GM18511 (cell line): ENCODE measurements at regions not wholly inside any gene's neighbourhood (a gene's known extent, or its start where the extent isn't known, plus 50 kb on each side); places are given as distances from the start of the nearest gene placed in this dataset.
"Not testable (repeated sequence)": the region's sequence is repeated elsewhere in the genome, so short reads cannot be mapped to it uniquely, and the experiment has no call there.

ENCODE experiments used
- ATAC-seq: cut with Tn5 transposase; IDR thresholded peaks from one replicate; pipeline ENCODE4 v1.9.1; 2021; ENCODE audit warnings: mild to moderate bottlenecking, moderate library complexity; ENCODE audit not compliant: unreplicated experiment

DNA sequence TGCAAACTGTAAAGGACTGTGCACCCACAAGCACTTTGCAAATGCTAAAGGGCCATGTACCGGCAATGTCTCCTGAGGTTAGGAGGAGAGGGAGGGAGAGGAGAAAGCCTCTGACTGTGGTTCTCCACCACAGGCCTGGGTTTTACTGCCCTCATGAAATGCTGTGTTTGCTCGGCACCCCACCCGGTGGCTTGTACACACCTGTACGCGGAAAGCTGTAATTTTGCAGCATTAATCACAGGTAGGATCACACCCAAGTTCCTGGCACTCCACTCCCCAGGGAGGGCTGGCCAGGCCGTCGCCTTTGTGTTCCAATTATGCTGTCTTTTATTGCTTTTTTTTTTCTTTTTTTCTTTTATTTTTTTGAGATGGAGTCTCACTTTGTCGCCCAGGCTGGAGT lies 78.5 kb upstream of the MYL10 start:
- ATAC-seq = no peak

DNA sequence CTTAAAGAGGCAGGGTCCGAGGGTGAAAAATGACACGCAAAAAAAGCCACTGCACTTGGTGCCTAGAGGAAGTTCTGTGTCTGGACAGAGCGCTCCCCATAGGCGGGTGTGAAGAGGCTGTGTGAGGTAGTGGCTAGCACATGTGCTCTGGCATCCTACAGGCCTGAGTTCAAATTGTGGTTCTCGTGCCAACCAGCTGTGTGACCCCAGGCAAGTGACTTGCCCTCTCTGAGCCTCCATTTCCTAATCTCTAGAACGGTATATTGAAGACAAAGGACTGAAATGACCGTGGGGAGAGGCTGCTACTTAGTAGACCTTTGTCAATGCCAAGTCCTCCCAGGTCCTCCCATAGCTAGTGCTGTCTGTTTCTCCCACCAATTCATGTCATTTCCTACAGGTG lies 79.1 kb upstream of the MYL10 start:
- ATAC-seq = no peak

GRCh38 chr7:101712652-101713051 lies 83.6 kb upstream of the MYL10 start:
- ATAC-seq = no peak

DNA sequence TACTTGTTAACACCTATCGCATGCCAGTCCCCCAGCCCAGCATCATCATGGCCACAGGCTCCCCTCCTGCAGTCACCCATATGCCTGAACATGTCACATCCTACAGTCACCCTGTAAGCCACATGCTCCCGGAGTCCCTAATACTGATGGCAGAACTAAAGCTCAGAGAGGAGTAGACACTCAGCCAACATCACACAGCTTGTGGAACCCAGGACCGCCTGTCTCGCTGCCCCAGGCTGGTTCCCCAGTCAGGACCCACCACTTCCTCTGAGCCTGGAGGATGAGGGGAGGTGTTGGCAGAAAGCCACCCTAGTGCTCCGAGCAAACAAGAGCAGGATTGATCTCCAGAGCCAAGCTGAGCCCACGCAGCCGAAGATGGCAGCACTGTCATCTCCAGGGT lies 85.0 kb upstream of the MYL10 start:
- no peak for ATAC-seq

DNA sequence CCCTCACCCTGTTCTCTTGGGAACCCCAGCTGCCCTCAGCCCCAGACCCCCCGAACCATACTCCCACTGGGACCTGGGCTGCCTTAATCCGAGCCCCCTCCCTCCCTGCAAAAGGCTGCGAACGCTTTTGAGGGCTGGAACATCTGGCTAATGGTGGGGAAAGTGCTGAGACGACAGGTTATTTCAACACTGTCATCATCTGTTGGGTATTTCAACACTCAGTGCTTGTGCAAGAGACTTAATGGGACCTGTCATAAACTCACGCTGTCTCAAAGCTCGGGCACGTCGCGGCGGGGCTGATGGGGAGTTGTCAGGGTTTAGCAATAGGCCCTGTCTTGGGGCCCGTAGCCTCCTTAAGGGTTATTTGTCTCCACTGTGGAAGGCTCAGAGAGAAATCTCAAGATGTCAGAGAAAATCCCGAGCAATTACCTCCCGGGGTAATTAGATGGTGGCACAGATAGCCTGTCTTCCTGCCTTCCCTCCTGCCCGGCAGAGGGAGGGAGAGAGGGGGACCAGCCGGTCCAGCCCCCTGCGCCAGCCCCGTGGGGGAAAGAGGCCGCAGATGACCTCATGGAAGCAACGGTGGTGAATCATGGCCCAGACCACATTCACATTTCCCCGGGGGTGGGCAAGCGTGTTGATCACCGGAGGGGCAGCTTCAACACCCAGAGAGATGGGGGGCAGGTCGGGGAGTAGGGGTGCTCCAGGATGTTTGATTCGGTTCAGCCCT lies 88.7 kb upstream of the MYL10 start:
- ATAC-seq = no peak

DNA sequence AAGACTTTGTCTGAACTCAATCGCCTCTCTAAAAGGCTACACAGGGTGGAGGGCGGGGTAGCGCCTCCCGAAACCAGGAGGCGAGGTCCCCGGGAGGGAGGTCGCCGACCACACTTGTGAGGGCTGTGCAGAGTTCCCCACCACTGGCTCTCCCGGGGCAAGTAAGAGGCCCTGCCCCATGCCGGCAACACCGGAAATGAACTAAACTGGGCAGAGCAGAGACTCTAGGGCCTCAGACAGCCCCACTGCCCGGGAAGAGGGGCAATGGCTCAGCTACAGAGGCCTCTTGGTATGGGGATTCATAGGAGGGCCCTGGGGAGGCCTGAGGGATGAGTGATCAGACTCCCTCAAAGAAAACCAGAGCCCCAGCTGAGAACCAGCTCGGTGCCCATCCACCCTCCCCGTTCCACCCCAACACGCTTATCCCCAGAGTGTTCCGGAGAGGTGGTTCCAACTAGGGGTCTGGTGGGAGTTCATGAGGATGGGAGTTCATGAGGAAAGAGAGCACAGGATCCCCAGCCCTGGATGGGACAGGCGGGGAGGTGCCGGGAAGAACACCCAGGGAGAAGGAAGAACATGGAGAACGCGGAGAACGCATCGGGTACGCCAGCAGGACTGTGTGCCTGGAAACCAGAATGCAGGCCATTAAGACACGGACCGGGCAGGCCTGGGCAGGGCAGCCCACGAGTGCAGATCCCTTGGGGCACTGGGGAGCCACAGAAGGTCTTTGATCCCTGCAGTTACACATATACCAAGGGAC lies 89.4 kb upstream of the MYL10 start:
- ATAC-seq = no peak

DNA sequence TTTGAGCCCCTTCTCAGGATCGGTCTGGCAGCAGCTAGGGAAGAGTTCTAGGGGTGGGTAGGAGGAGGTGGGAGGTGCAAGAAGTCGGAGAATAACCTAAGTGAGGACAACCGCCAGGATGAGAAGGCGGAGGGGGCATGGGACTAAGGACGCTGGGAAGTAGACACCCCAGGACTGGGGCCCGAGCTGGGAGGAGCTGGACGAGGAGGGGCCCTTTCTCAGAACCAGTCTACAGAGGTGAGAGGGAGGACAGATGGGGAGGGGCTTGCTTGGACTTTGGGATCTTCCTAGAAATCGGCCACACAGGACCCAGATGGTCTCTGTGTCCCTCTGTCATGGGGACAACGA lies 90.0 kb upstream of the MYL10 start:
- ATAC-seq = no peak

DNA sequence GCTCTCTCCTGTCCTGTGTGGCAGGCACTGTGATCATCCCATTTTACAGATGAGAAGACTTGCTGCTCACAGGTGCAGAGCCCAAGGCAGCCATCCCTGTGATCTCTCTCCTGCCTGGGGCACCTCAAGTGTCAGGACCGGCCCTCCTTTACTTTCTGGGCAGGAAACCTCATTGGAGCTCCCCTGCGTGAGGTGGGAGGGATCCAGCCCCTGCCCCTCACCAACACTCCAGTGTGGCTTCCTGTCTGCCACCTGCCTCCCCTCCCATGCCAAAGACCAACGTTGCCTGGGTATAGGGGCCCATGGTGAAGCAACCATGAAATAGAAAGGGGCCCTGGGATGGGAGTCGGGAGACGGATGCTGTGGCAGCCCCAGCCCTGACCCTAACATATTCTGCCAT lies 91.2 kb upstream of the MYL10 start:
- ATAC-seq = no peak

GRCh38 chr7:101722247-101722646 lies 93.2 kb upstream of the MYL10 start:
- no peak for ATAC-seq

DNA sequence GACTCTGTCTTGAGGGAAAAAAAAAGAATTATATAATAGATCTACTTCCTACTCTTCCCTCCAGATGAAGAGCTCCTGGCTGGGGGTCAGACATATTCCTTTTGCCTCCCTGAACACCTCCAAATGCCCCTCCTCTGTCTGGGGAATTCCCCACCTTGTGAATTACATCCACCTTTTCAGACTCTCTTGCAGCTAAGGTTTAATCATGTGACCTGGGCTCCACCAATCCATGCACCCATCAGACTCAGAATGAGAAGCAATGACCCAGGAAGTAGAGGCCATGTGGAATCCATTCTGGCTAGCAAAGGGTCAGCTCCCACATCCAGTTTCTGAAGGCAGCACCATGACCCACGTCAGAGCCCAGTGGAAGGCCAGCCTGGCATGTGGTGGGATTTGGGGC lies 93.6 kb upstream of the CUX1 start:
- ATAC-seq = no peak

GRCh38 chr7:101724957-101725356 lies 92.5 kb upstream of the CUX1 start:
- no peak for ATAC-seq

DNA sequence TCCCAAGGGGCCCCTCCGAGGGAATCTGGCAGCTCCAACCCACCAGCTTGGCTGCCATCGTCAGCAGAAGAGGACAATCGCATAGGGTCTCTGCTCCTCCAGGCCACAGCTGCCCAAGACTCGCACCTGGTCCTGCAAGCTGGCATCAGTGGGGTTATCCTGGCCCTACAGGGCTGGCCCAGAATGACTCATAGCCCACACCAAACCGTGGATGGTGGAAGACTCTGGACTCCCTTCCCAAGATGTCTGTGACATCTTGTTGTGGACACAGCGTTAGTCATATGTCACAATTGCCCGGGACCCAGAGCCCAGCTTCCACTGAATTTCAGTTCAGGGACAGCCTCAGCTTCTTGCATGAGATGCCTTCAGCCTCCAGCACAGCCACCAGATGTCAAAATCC lies 91.5 kb upstream of the CUX1 start:
- ATAC-seq = no peak

GRCh38 chr7:101727184-101727583 lies 90.2 kb upstream of the CUX1 start:
- no peak for ATAC-seq

- no peak for ATAC-seq
Measured at GRCh38 chr7:101728128-101728527, 89.3 kb upstream of the CUX1 start.

DNA sequence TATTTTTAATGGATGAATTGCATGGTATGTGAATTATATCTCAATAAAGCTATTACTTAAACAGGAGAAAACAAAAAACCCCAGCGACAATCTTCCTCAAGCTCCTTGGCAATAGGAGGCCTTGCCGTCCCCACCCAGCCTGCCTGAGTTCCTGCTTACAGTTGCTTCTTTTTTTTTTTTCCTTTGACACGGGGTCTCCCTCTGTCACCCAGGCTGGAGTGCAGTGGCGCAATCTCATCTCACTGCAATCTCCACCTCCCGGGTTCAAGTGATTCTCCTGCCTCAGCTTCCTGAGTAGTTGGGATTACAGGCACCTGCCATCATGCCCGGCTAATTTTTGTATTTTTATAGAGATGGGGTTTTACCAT lies 88.6 kb upstream of the CUX1 start:
- ATAC-seq = not testable (repeated sequence)

DNA sequence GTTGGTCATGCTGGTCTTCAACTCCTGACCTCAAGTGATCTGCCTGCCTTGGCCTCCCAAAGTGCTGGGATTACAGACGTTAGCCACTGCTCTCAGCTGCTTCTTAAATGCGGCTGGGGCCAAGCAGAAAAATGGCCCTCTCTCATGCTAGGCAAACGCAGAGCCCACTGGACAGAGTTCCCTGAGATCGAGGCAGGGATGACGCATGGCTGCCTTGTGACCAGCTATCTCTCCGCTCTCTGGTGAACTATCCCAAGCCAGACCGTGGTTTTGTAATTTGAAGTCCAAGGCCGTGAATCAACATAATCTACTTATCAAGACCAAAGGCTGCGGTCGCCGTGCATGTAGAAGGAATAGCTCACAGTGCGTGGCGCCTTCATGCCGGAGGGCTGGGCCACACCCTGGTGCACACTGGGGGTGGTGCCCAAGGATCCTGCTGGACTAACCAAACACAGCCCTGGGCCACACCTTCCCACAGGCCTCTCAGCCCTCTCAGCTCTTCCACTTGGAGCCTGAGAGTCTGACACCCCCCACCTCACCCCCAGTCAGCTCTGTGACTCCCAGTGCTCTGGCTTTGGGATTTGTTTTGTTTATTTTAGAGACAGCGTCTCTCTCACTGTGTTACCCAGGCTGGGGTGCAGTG lies 88.1 kb upstream of the CUX1 start:
- no peak for ATAC-seq

- no peak for ATAC-seq
Measured at GRCh38 chr7:101731502-101732084, 85.8 kb upstream of the CUX1 start.

GRCh38 chr7:101733713-101734475 lies 83.5 kb upstream of the CUX1 start:
- ATAC-seq = no peak

DNA sequence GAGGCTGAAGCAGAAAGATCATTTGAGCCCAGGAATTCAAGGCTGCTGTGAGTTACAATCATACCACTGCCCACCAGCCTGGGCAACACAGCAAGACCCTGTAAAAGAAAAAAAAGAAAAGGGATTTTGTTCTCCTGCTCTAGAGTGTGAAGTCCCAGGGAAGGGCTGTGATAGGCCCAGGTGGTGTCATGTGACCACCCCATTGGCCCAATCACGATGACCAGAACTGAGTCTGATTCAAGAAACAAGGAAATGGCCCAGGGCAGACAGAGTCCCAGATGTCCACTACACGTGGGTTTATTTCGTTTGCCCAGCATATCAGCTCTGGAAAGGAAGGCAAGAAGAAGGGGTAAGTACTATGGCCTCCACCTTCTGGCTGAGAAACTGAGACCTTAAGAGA lies 81.3 kb upstream of the CUX1 start:
- ATAC-seq = no peak

DNA sequence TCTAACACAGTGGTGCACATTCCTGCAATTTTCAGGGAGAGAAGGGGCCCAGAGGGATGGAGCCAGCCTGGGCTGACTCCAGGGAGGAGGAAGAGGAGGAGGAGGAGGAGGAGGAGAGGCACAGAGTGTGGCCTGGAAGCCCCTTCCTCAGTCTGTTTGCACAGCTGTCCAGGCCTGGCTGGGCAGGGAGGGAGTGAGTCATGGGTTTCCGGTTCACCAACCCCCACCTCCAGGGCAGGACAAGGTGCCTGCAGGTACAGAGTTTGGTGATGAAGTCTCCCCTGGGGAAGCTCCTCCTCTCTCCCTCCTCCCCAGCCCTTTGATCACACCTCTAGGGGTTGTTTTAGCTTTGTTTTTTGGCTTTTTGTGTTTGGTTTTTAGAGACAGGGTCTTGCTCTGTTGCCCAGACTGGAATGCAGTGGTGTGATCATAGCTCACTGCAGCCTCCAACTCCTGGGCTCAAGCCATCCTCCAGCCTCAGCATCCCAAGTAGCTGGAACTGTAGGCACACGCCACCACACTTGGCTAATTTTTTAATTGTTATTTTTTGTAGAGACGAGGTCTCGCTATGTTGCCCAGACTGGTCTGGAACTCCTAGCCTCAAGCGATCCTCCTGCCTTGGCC lies 77.5 kb upstream of the CUX1 start:
- ATAC-seq = no peak
